ENCODE measurements at regions not wholly inside any gene's neighbourhood (a gene's known extent, or its start where the extent isn't known, plus 50 kb on each side); places are given as distances from the start of the nearest gene placed in this dataset.
A peak's percentile ranks its signal among the peaks of the same experiment; 100 is the strongest.

GRCh38 chr2:117555965-117556364 is 258.5 kb upstream of the DDX18 start:
- DNase-seq, result peak; percentile 86

GRCh38 chr2:117557626-117558025 is 256.9 kb upstream of the DDX18 start:
- DNase-seq, result no peak

- DNase-seq, result no peak
Observed at GRCh38 chr2:117562654-117563053, 251.8 kb upstream of the DDX18 start.

DNA sequence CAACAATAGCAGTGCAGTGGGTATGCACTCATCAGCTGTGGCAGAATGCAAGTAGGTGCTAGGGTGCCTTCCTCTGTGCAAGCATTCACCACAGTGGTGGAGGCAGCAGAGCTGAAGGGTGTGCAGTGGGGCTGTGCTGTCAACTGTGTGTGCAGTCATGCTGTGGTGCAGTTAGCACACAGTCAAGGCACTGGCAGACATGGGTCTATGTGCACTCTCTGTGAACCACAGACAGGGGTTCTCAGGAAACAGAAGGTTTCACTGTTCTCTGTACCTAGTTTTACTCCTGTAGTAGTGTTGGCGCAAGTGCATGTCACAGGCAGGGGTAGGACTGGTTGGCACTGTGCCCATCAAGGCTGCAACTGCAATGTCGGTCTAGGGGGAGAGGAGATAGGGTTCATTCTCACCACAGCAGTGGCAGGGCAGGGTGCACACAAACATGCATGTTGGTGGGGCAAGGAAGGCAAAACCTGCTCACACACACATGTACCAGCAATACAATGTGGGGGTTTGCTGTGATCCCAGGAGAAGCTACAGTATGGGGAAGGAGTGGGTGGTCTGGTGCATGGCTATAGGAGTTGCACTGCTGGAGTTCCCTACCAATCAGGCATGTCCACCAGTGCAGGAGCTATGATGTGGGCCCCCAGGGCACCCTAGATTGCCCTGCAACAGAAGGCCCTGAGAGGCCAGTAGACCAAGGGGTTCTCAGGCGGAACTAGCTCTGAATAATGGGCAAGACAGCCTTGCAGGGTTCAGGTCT is 242.7 kb upstream of the DDX18 start:
- peak; percentile 4 for DNase-seq

- no peak for DNase-seq
Observed at GRCh38 chr2:117587310-117587709, 227.2 kb upstream of the DDX18 start.

DNA sequence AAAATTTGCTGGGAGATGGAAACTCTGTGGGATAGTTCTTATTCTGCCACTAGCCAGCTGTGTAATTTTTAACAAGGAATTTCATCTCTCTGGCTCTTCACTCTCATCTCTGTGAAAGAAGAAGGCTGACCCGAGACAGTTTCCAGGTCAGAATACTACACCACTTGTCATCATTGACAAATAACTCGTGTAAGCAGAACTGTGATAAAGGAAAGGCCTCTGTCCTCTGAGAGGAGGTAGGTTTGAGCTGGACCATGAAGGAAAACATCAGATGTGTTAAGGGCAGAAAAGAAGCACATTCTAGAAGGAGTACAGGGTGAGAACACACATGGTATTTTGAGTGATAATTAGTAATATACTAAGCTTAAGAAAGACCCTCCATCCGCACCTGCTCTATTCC is 211.4 kb upstream of the DDX18 start:
- no peak for DNase-seq

GRCh38 chr2:117603567-117603966 is 210.9 kb upstream of the DDX18 start:
- DNase-seq, result peak; percentile 15

DNA sequence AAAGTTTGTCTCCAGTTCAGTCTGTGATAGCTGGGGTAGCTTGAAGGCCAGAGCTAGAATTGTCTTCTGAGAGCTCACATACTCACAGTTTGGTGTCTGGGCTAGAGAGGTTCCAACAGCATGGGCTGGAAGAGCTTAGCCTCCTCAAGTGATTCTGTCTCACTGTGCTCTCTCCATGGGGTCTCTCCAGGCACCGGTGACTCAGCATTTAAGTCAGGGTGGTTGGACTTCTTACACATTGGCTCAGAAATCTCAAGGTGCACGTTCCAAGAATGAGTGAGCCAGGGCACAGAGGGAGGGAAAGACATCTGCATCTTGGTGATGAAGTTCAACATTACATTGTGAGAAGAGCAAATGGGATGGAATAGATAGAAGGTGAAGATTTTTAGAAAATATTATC is 207.3 kb upstream of the DDX18 start:
- DNase-seq, result no peak

DNA sequence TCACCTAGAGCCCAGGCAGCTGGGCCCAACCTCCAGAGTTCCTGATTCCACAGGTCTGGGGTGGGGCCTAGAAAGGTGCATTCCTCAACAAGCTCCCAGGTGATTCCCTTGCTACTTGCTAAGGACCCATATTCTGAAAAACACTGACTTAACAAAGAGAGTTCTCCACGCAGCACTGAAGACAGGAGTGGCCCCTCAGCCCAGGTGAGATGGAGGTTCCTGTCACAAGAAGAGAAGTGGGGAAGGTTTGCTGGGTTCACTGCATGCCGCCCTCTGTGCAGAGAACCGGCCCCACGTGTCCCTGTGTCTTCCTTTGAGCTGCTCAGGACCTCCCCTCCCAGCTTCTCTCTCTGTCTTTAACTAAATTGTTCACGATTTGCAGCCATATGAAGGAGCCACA is 201.4 kb upstream of the DDX18 start:
- DNase-seq, result no peak

DNA sequence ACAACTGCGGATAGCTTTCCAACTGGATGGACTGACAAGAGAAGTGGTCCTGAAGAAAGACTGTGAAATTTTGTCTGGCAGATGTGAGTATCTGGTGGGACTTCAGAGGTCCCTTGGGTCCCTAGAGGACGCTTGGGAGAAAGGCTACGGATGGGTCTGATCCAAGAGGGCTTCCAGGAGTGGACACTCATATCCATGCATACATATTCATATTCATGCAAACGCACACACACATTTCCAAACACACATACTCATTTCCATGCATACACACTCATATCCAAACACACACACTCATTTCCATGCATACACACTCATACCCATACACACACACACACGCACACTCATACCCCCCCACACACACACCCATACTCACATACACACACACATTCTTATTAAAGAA is 200.2 kb upstream of the DDX18 start:
- DNase-seq, result no peak

GRCh38 chr2:117614823-117615534 is 199.5 kb upstream of the DDX18 start:
- no peak for DNase-seq

DNA sequence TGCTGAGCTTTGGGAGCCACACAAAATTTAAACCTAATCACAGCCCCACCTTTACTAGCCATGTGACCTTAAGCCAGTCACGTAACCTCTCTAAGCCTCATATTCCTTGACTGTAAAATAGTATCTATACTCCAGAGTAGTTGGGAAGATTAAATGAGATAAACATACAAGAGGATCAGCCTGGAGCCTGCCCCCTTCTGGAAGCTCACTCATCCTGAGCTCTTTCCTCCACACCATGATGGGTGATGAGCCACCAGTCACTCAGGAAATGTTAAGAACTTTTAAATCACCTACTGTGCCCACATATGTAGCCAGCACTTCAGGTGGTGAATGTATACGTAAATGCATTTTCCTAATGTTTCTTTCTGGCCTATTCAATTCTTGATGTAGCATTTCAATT is 195.9 kb upstream of the DDX18 start:
- no peak for DNase-seq

- DNase-seq, result peak; percentile 4
Observed at GRCh38 chr2:117621326-117621725, 193.2 kb upstream of the DDX18 start.

DNA sequence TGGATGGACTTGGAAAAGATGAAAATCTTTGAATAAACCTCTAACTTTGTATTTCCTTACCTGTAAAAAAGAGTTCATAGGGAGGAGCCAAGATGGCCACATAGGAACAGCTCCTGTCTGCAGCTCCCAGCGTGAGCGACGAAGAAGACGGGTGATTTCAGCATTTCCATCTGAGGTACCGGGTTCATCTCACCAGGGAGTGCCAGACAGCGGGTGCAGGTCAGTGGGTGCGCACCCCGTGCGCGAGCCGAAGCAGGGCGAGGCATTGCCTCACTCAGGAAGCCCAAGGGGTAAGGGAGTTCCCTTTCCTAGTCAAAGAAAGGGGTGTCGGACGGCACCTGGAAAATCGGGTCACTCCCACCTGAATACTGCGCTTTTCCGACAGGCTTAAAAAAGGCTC is 191.3 kb upstream of the DDX18 start:
- peak; percentile 29 for DNase-seq

- no peak for DNase-seq
Observed at GRCh38 chr2:117631152-117631945, 183.1 kb upstream of the DDX18 start.

- DNase-seq, result no peak
Observed at GRCh38 chr2:117635481-117635880, 179.0 kb upstream of the DDX18 start.

- DNase-seq, result no peak
Observed at GRCh38 chr2:117639401-117639800, 175.1 kb upstream of the DDX18 start.

GRCh38 chr2:117644403-117644802 is 170.1 kb upstream of the DDX18 start:
- no peak for DNase-seq

DNA sequence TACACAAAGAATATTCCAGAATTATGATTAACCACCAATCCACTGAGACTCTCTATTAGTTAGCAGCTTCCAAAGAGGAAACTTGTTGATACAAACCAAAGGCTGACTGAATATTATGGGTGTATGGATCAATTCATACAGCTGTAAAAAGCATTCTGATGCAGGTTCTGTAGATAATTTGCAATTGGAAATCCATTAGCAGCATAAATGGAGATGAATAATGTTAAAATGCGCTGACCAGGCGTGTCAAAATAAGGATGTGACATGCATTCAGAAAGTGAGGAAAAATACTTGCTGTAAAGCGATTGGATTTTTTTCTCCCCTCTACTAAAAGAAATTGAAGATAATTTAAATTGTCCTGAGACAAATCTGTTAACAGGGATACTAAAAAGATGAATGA is 169.0 kb upstream of the DDX18 start:
- no peak for DNase-seq

GRCh38 chr2:117646099-117646498 is 168.4 kb upstream of the DDX18 start:
- DNase-seq, result no peak

- no peak for DNase-seq
Observed at GRCh38 chr2:117646872-117647271, 167.6 kb upstream of the DDX18 start.

DNA sequence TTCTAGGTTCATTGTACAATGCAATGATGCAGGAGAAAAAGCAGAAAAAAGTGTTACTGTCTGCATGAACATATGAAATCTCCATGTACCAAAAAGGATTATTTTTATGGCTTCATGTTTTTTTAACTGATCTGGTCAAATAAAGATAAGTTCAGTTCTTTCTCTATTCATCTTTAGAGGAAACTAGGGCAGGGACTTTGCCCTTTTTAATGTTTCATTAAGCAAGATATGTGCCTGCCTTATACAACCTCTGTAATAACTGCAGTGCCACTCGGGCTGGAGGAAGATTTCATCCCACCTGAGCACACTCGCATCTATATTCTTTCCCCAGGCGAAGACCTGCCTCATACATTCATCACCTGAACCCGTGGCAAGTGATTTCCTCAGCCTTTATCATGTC is 157.9 kb upstream of the DDX18 start:
- no peak for DNase-seq

DNA sequence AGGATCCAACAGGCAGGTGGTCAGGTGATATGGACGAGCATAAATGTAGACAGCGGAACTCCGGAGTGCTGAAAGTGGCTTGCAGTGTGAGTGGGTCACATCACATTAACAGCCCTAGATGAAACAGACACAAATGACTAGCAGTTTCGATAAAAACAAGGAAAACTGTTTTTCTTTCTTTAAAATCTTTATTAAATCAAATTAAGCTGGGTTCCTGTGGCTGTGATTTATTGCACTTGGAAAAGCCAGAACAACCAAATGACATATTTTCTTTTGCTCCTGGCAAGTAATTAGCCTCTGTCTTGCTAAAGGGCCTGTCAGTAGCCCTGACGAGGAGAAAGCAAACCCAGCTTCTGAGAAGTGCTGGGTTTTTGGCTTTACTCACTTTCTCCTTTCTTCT is 152.9 kb upstream of the DDX18 start:
- no peak for DNase-seq

DNA sequence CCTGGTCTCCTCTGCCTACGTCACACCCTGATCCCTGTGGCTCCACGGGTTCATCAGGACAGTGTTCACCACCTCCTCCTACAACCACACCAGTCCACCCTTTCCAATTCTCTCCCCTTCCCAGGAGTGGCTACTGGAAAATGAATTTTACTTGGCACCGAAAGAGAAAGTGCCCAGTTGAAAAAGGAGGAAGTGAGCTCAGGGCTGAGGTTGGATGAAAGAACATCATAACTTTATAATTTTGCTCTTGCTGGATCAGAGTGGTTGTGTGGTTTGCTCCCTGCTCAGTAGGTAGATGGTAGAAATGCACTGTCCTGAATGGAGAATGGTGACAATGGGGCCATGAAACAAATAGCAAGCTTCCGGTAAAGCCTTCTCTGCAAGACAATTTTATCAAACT is 140.3 kb upstream of the DDX18 start:
- no peak for DNase-seq

Measured in NCI-H345 (cell line).